ENCODE measurements at regions not wholly inside any gene's neighbourhood (a gene's known extent, or its start where the extent isn't known, plus 50 kb on each side); places are given as distances from the start of the nearest gene placed in this dataset.
A peak's percentile ranks its signal among the peaks of the same experiment; 100 is the strongest.

- TF ChIP-seq CTCF (IDR thresholded peaks at IDR 0.05 in 2 of 3, conservative IDR thresholded peaks at IDR 0.05 in 1 of 3; ENCODE audit: insufficient read depth in 2 of 3, low read depth in 1 of 3, low read length in 3 of 3) (peak; percentile 73 to 83 (median 76)), JUND (IDR thresholded peaks at IDR 0.05; ENCODE audit: borderline replicate concordance, low read depth, low read length) (0 out of 2 replicates have a peak, but pooled peaks have one; percentile 13), JUND (tag; IDR thresholded peaks at IDR 0.05; ENCODE audit: borderline replicate concordance, low read depth, low read length) (no peak; the same call in 2 of the 3 replicates), SMC3 (conservative IDR thresholded peaks at IDR 0.05; ENCODE audit: insufficient read depth, low read depth, low read length) (peak; percentile 70), ZNF41 (CRISPR knock-in tag; conservative IDR thresholded peaks at IDR 0.05) (no peak), ZNF347 (CRISPR knock-in tag; IDR thresholded peaks at IDR 0.05; ENCODE audit: low read depth) (no peak), ZNF707 (CRISPR knock-in tag; conservative IDR thresholded peaks at IDR 0.05) (no peak), NR1H2 (CRISPR knock-in tag; IDR thresholded peaks at IDR 0.05) (no peak), HDAC2 (IDR thresholded peaks at IDR 0.05) (no peak), TEAD4 (IDR thresholded peaks at IDR 0.05; ENCODE audit: low read length) (peak; percentile 50; the same call in 1 of the 2 replicates), TEAD4 (CRISPR knock-in tag; IDR thresholded peaks at IDR 0.05; ENCODE audit: borderline replicate concordance) (no peak), REST (IDR thresholded peaks at IDR 0.05; ENCODE audit: borderline replicate concordance) (peak; percentile 66; the same call in 1 of the 2 replicates), REST (CRISPR knock-in tag; IDR thresholded peaks at IDR 0.05; ENCODE audit: low read depth) (no peak), DNMT1 (IDR thresholded peaks at IDR 0.05) (no peak), DEAF1 (CRISPR knock-in tag; IDR thresholded peaks at IDR 0.05) (peak; percentile 72), FOSL1 (tag; conservative IDR thresholded peaks at IDR 0.05) (0 out of 2 replicates have a peak, but pooled peaks have one; percentile 17), RCOR1 (IDR thresholded peaks at IDR 0.05; ENCODE audit: borderline replicate concordance in 1 of 2, low read depth in 2 of 2, low read length in 2 of 2) (0 out of 4 replicates have a peak, but pooled peaks of 1 of the 2 experiments have one; percentile 24)
Observed at GRCh38 chr12:98424726-98425401, 90.5 kb upstream of the TMPO start (continued).

Data from K562 (cell line).